Mesenchymal stem cell (in vitro differentiated cells and primary cell): ENCODE measurements at regions not wholly inside any gene's neighbourhood (a gene's known extent, or its start where the extent isn't known, plus 50 kb on each side); places are given as distances from the start of the nearest gene placed in this dataset.
A peak's percentile ranks its signal among the peaks of the same experiment; 100 is the strongest.

Source experiments
- DNase-seq: peaks from one replicate; pipeline ENCODE4 v3.0.0-alpha.2; 2013
- H2AFZ ChIP-seq: one replicate; pipeline ENCODE4 v1.6.1; 2013; ENCODE audit warnings: low read depth, mild to moderate bottlenecking, control low read depth, inconsistent platforms, low read length, moderate library complexity
- H2AK5ac ChIP-seq: 2 replicates; pipeline ENCODE4 v1.6.1; 2013; ENCODE audit warnings: low read length, moderate library complexity, mild to moderate bottlenecking, inconsistent platforms; ENCODE audit not compliant: severe bottlenecking
- H2BK120ac ChIP-seq: one replicate; pipeline ENCODE4 v1.6.1; 2013; ENCODE audit warnings: low read depth, mild to moderate bottlenecking, inconsistent platforms, low read length, moderate library complexity
- H2BK12ac ChIP-seq, 2 experiments: one replicate each; pipeline ENCODE4 v1.6.1; 2013; ENCODE audit warnings: inconsistent platforms in 2 of 2, low read length in 2 of 2, mild to moderate bottlenecking in 2 of 2, moderate library complexity in 2 of 2, control low read depth in 1 of 2
- H2BK15ac ChIP-seq: one replicate; pipeline ENCODE4 v1.6.1; 2013; ENCODE audit warnings: mild to moderate bottlenecking, low read depth, inconsistent platforms; ENCODE audit not compliant: poor library complexity, severe bottlenecking
- H2BK5ac ChIP-seq: 2 replicates; pipeline ENCODE4 v1.6.1; 2013; ENCODE audit warnings: low read depth, mild to moderate bottlenecking, low read length, control low read depth, inconsistent platforms; ENCODE audit not compliant: poor library complexity, severe bottlenecking
- H3K14ac ChIP-seq, 2 experiments: one replicate each; pipeline ENCODE4 v1.6.1; 2013; ENCODE audit warnings: inconsistent platforms in 2 of 2, low read length in 2 of 2, control low read depth in 1 of 2, mild to moderate bottlenecking in 1 of 2, moderate library complexity in 1 of 2
- H3K18ac ChIP-seq, 2 experiments: one replicate each; pipeline ENCODE4 v1.6.1; 2013; ENCODE audit warnings: inconsistent platforms in 2 of 2, low read length in 2 of 2, control low read depth in 1 of 2, low read depth in 1 of 2, mild to moderate bottlenecking in 1 of 2
- H3K23ac ChIP-seq, 2 experiments: one replicate each; pipeline ENCODE4 v1.6.1; 2013; ENCODE audit warnings: inconsistent platforms in 2 of 2, low read length in 2 of 2, mild to moderate bottlenecking in 2 of 2, moderate library complexity in 2 of 2, control low read depth in 1 of 2
- H3K27ac ChIP-seq: 2 replicates; pipeline ENCODE4 v1.5.1; 2013; ENCODE audit warnings: mild to moderate bottlenecking, moderate library complexity, low read length, control low read depth, inconsistent platforms; ENCODE audit not compliant: poor library complexity, severe bottlenecking
- H3K27me3 ChIP-seq, 2 experiments: 2 replicates each; pipeline versions ENCODE4 v1.6.1 to v1.7.0; 2013; ENCODE audit warnings: low read length in 2 of 2, mild to moderate bottlenecking in 2 of 2, moderate library complexity in 2 of 2, control low read depth in 1 of 2, inconsistent platforms in 1 of 2; ENCODE audit not compliant: control insufficient read depth in 1 of 2, insufficient read depth in 1 of 2
- H3K36me3 ChIP-seq, 2 experiments: 2 replicates each; pipeline versions ENCODE4 v1.6.1 to v1.7.0; 2013; ENCODE audit warnings: low read length in 2 of 2, control low read depth in 1 of 2, inconsistent platforms in 1 of 2, low read depth in 1 of 2, mild to moderate bottlenecking in 1 of 2; ENCODE audit not compliant: insufficient read depth in 2 of 2, control insufficient read depth in 1 of 2
- H3K4ac ChIP-seq, 2 experiments: one replicate each; pipeline ENCODE4 v1.6.1; 2013; ENCODE audit warnings: inconsistent platforms in 2 of 2, low read length in 2 of 2, mild to moderate bottlenecking in 2 of 2, moderate library complexity in 2 of 2, control low read depth in 1 of 2, low read depth in 1 of 2
- H3K4me1 ChIP-seq: 2 replicates; pipeline ENCODE4 v1.6.1; 2013; ENCODE audit warnings: low read depth, low read length, control low read depth; ENCODE audit not compliant: control insufficient read depth, insufficient read depth
- H3K4me2 ChIP-seq: 2 replicates; pipeline ENCODE4 v1.6.1; 2013; ENCODE audit warnings: low read length, mild to moderate bottlenecking, inconsistent platforms; ENCODE audit not compliant: poor library complexity, severe bottlenecking
- H3K4me3 ChIP-seq, 2 experiments: 2 replicates each; pipeline versions ENCODE4 v1.5.1 to v1.7.0; 2013; ENCODE audit warnings: low read length in 2 of 2, mild to moderate bottlenecking in 2 of 2, control low read depth in 1 of 2, low read depth in 1 of 2; ENCODE audit not compliant: insufficient read depth in 1 of 2
- H3K79me1 ChIP-seq: replicated peaks from 2 replicates; pipeline ENCODE4 v1.6.1; 2013; ENCODE audit warnings: mild to moderate bottlenecking, control low read depth, low read length, inconsistent platforms; ENCODE audit not compliant: poor library complexity, severe bottlenecking
- H3K9ac ChIP-seq: 2 replicates; pipeline ENCODE4 v1.7.0; 2013; ENCODE audit warnings: mild to moderate bottlenecking, low read length, moderate library complexity
- H3K9me3 ChIP-seq: 2 replicates; pipeline ENCODE4 v1.7.0; 2013; ENCODE audit warnings: mild to moderate bottlenecking, low read length; ENCODE audit not compliant: control insufficient read depth
- H4K8ac ChIP-seq: one replicate; pipeline ENCODE4 v1.6.1; 2013; ENCODE audit warnings: inconsistent platforms, mild to moderate bottlenecking, low read length, moderate library complexity
- H4K91ac ChIP-seq: one replicate; pipeline ENCODE4 v1.6.1; 2013; ENCODE audit warnings: mild to moderate bottlenecking, low read length, inconsistent platforms
- WGBS: methylation state at CpG from one replicate; pipeline ENCODE4 v1.1.7; 2013; ENCODE audit warnings: mixed read lengths; 5-methylcytosine and 5-hydroxymethylcytosine counted together

GRCh38 chr13:47837906-47838305 is 163.2 kb downstream of the SUCLA2 start:
- no peak overlapping the region for H3K4me2 ChIP-seq
- H2BK120ac ChIP-seq, result no peak overlapping the region
- H2BK12ac ChIP-seq, result no peak overlapping the region
- H3K4me1 ChIP-seq, result no peaks in the 10 kb centered on the region
- H3K36me3 ChIP-seq, result no peaks in the 10 kb centered on the region
- no peaks in the 10 kb centered on the region for H3K27me3 ChIP-seq
- no peak for DNase-seq
- H3K4me3 ChIP-seq, result no peak overlapping the region
- H3K4ac ChIP-seq, result no peak overlapping the region
- no peak overlapping the region for H4K8ac ChIP-seq
- H3K14ac ChIP-seq, result peak overlapping the region in 1 of 2 experiments; percentile 59
- H3K9me3 ChIP-seq, result no peaks in the 10 kb centered on the region
- H2BK15ac ChIP-seq, result no peak overlapping the region
- no peak overlapping the region for H4K91ac ChIP-seq
- 85% methylated on average over 4 of the region's 4 CpGs for WGBS
- no peak overlapping the region for H3K9ac ChIP-seq
- no peak overlapping the region for H3K18ac ChIP-seq
- no peak overlapping the region for H2BK5ac ChIP-seq
- no peak overlapping the region for H3K23ac ChIP-seq
- no peak overlapping the region for H3K27ac ChIP-seq
- no peaks in the 10 kb centered on the region for H3K79me1 ChIP-seq
- H2AFZ ChIP-seq, result no peak overlapping the region
- H2AK5ac ChIP-seq, result no peak overlapping the region

DNA sequence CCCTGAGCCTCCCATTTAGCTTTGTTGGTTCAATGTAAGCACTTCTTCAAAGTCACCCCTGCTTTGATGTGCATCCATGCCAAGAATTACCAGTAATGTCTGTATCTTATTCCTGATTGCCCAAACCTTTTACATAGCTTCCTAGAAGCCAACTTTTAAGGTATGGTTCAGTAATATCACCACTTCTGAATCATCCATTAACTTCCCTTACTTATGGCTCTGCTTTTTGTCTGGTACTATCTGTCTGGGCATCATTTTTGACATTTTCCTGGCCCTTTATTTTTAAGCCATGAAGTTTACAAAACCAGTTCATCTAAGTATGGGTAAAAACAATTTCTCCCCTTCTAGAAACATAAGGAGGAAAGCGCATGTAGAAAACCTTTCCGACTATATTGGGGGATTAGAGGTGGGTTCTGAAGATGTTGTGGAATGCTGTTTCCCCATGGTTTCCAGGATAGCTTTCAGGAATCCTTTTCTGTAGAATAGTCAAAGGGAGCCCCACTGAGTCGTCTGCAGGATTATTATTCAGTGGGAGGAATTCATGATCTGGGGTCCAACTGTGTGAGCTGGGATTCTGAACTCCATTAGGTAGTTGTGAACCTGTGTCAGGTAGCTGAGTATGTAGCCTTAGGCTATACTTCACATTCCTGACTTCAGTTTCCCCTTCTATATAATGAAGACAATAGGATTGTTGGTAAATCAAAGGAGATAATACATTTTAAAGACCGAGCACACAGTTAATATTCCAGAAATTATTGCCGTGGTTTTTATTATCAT is 163.8 kb downstream of the SUCLA2 start:
- no peak overlapping the region for H3K9ac ChIP-seq
- H2BK120ac ChIP-seq, result no peak overlapping the region
- H3K4me2 ChIP-seq, result no peak overlapping the region
- H2AFZ ChIP-seq, result no peak overlapping the region
- H3K4ac ChIP-seq, result no peak overlapping the region
- no peaks in the 10 kb centered on the region for H3K4me1 ChIP-seq
- no peak overlapping the region for H3K18ac ChIP-seq
- no peak overlapping the region for H4K91ac ChIP-seq
- H3K23ac ChIP-seq, result no peak overlapping the region
- H2BK5ac ChIP-seq, result no peak overlapping the region
- 76% methylated on average over 3 of the region's 5 CpGs for WGBS
- H2BK15ac ChIP-seq, result no peak overlapping the region
- no peak overlapping the region for H4K8ac ChIP-seq
- no peaks in the 10 kb centered on the region for H3K9me3 ChIP-seq
- DNase-seq, result no peak
- H2BK12ac ChIP-seq, result no peak overlapping the region
- H3K4me3 ChIP-seq, result no peak overlapping the region
- no peak overlapping the region for H3K27ac ChIP-seq
- no peaks in the 10 kb centered on the region for H3K79me1 ChIP-seq
- no peaks in the 10 kb centered on the region for H3K27me3 ChIP-seq
- H3K36me3 ChIP-seq, result no peaks in the 10 kb centered on the region
- H3K14ac ChIP-seq, result no peak overlapping the region
- H2AK5ac ChIP-seq, result no peak overlapping the region

GRCh38 chr13:47835470-47836228 is 165.4 kb downstream of the SUCLA2 start:
- Histone ChIP-seq H3K4me3 (no peak overlapping the region), H3K4ac (no peak overlapping the region)
- WGBS, result 97% methylated on average over 6 of the region's 8 CpGs

DNA sequence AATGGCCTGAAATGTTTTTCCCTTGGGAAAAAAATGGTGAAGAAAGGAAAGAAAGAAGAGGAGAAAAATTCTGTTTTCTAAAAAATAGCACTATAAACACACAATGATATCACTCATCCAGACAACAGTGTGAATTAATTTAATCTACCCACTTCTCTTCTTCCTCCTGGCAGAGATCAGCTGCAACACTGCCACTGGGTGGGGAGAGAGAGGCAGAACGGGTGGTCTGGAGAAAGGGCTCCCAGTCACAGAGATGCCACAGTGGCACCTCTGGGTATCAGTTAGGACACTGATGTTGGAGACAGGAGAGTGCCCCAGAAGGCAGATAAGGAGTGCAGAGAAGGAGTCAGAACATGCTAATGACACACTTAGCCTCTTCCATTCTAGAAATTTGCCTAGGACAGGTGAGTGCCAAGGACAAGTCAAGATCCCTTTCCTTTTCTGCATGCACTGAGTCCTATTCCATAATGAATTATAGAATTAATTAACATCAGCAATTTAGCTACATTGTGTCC is 168.6 kb downstream of the SUCLA2 start:
- no peaks in the 10 kb centered on the region for H3K9me3 ChIP-seq
- no peak overlapping the region for H3K4me3 ChIP-seq
- no peak overlapping the region for H3K9ac ChIP-seq
- H3K23ac ChIP-seq, result no peak overlapping the region
- no peak overlapping the region for H2AK5ac ChIP-seq
- no peak overlapping the region for H2BK120ac ChIP-seq
- H4K8ac ChIP-seq, result no peak overlapping the region
- H3K36me3 ChIP-seq, result no peaks in the 10 kb centered on the region
- no peak overlapping the region for H2BK15ac ChIP-seq
- no peak for DNase-seq
- H3K27ac ChIP-seq, result no peak overlapping the region
- H3K4ac ChIP-seq, result no peak overlapping the region
- no peaks in the 10 kb centered on the region for H3K4me1 ChIP-seq
- H2BK5ac ChIP-seq, result no peak overlapping the region
- H3K4me2 ChIP-seq, result no peak overlapping the region
- H2AFZ ChIP-seq, result no peak overlapping the region
- no peak overlapping the region for H3K14ac ChIP-seq
- H2BK12ac ChIP-seq, result no peak overlapping the region
- no peak overlapping the region for H3K18ac ChIP-seq
- no peaks in the 10 kb centered on the region for H3K27me3 ChIP-seq
- H3K79me1 ChIP-seq, result no peaks in the 10 kb centered on the region
- H4K91ac ChIP-seq, result no peak overlapping the region
- WGBS, result 20% methylated on average over 1 of the region's 1 CpG

More at GRCh38 chr13:47835470-47836228, 165.4 kb downstream of the SUCLA2 start:
- Histone ChIP-seq H3K36me3 (no peaks in the 10 kb centered on the region), H2BK12ac (no peak overlapping the region), H2AK5ac (no peak overlapping the region), H3K27ac (no peak overlapping the region), H3K9ac (no peak overlapping the region), H3K14ac (no peak overlapping the region), H4K8ac (no peak overlapping the region), H3K23ac (no peak overlapping the region), H4K91ac (no peak overlapping the region), H2BK15ac (no peak overlapping the region), H3K4me1 (no peaks in the 10 kb centered on the region), H2AFZ (no peak overlapping the region), H3K4me2 (no peak overlapping the region), H3K9me3 (no peaks in the 10 kb centered on the region), H3K18ac (no peak overlapping the region), H3K27me3 (no peaks in the 10 kb centered on the region), H2BK5ac (no peak overlapping the region), H2BK120ac (no peak overlapping the region), H3K79me1 (no peaks in the 10 kb centered on the region)
- DNase-seq, result no peak
